ENCODE measurements at regions not wholly inside any gene's neighbourhood (a gene's known extent, or its start where the extent isn't known, plus 50 kb on each side); places are given as distances from the start of the nearest gene placed in this dataset.

DNA sequence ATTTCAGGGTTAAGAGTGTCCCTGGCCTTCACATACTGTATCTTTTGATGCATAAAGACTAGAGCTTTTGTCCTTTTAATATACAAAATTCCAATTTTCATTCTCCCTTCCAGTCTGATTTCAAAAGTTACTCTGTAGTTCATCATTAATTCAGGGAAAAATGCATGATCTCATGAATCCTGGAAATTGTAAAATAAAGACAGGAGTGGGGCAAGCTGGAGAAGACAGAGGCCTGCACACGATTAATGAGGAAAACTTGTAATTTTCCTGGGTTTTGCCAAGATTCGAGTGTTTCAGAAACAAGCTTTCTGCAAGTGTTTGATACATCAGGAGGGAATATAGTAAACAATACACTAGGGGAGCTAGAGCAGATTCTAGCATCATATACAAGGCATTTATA lies 947.9 kb downstream of the FAT4 start:
- no peak for DNase-seq

DNA sequence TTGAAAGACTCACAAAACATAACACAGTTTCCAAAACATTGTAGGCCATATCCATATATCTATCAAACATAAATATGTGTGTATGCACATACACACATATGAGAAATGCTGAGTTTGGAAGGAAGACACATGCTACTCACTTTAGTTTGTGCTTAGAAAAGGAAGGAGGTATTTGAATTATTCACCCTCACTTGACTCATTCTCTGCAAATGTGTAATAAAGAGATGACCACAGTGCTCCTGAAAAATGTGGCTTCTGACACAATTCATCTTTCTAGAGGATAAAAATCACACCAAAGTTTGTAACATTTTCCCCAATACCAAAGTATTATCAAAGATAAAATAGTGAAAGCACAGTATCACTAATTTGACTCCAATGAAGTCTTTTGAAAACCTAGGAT lies 950.1 kb downstream of the FAT4 start:
- no peak for DNase-seq

DNA sequence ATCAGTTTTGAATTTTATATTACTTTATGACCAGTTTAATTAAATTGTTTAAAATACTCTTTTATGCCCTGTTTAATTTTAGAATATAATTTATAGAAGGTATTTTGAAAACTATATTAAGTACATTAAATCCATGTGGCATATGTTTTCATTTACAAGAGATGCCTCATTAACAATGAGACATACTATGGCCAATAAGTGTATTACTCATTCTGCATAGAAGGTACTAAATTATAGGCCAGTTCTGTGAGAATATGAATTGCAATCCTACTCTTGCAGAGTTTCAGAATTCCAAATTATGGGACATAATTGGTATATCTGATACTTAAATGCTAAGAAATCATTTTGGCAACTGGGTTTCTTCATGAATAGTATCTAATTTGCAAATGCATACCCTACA lies 951.1 kb downstream of the FAT4 start:
- DNase-seq = no peak

DNA sequence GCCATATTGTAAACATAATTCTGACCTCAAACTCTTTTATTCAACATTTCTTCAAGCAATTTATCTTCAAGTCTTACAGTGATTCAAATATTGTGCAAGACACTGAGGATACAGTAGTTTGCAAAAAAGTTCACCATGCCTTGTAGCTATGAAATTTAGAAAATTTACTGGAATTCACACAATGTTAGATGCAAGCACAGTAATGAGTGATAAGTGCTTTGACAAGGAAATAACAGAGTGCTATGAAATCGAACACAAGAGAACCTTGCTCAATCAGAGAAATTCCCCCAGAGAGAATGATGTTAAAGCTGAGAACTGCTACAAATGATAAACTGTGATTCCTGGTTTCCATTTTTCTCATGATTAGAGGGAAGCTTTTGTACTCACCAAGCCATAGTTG lies 952.9 kb downstream of the FAT4 start:
- no peak for DNase-seq

DNA sequence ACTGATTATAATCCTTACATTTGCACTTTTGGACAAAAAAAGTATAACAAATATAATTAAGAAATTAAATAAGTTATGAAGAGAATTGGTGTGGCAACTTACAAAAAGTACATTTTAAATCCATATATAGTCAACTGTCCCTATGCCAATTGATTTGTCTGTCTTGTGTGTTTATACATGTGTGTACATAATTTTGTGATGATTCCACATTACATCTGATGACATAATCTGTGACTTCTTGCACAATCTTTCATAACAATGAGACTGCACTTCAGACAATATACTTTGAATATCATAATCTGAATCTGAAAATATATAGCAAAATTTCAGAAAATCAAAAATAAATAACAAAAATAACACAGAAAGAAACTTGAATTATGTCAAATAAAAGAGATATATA lies 953.4 kb downstream of the FAT4 start:
- no peak for DNase-seq

DNA sequence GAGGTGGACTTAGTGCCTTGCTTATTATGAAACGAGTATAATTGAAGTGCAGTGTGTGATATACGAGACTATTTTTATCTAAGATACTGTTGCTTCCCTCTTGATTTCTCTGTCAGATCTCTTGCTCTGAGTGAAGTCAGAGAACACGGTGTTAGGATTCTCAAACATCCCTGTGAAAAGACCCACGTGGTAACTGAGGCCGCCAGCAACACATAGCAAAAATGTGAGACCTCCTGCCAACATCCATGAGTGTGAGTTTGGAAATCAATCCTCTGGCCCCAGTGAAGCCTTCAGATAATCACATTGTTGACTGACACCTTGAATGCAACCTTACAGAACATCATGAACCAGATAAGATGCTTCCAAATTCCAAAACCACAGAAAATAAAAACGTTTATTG lies 954.4 kb downstream of the FAT4 start:
- no peak for DNase-seq

DNA sequence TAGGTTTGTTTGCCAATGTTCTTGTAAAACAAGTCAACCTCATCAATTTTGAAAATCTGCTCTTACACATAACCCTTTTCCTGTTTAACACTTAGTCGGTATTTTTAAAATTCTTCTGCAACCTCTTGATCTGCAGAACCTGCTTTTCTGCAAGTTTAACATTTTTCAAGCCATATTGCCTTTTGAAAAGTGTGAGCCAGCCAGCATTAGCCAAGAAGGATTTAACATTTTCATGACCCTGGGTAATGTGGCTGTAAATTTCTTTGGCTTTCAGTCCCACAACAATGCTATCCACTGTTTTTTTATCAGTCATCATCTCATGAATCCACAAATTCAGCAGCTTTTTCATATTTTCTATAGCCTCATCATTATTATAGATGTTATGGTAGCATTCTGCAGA lies 956.5 kb downstream of the FAT4 start:
- no peak for DNase-seq

DNA sequence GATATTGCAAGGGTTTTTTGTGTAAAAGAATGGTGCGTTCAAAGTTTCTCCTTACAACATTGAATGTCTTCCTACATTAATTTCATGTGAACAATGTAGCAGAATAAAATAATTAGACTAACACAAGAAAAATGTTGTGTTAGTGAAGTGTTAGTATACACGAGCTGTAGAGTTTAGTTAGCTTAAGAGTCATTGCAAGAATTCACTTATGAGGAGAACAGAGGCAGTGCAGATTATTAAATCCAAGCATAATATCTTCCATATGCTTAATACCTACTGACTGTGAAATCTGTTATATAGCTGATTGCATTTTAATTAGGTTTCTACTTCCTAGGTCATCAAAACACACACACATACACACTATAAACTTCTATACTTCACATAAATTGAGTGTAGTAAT lies 959.0 kb downstream of the FAT4 start:
- DNase-seq = no peak

DNA sequence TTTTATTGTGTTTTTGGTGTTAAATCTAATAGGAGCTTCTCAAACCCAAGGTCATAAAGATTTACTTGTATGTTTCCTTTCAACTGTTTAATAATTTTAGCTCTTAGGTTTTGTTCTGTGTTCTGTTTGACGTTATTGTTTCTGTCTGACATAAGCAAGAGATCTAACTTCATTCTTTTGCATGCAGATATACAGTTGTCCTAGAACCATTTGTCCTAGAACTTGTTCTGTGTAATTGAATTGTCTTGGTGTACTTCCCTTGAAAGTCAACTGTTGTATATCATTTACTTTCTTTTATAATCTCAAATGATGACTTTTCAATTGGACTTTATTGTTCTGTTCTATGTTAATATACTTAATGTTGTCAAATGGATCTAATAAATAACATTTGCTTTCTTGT lies 977.1 kb downstream of the FAT4 start:
- no peak for DNase-seq

DNA sequence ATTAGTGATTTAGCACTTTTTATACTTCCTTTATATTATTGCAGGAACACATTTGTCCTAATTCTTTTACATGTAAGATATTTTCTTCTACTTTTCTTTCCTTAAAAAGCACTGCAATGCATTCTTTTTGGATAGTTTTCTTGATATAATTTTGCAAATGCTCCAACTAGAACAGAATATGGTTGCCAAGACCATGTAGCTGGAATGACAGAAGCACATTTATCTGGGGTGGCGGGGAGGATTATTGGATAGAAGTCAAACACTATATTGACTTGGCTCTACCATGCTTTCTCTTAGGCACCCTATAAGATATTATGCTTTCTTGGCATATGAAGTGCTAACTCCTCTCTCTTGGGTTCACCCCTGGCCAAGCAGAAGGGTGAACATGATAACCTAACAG lies 983.5 kb downstream of the FAT4 start:
- DNase-seq = peak in 1 of 2 experiments; percentile 3

DNA sequence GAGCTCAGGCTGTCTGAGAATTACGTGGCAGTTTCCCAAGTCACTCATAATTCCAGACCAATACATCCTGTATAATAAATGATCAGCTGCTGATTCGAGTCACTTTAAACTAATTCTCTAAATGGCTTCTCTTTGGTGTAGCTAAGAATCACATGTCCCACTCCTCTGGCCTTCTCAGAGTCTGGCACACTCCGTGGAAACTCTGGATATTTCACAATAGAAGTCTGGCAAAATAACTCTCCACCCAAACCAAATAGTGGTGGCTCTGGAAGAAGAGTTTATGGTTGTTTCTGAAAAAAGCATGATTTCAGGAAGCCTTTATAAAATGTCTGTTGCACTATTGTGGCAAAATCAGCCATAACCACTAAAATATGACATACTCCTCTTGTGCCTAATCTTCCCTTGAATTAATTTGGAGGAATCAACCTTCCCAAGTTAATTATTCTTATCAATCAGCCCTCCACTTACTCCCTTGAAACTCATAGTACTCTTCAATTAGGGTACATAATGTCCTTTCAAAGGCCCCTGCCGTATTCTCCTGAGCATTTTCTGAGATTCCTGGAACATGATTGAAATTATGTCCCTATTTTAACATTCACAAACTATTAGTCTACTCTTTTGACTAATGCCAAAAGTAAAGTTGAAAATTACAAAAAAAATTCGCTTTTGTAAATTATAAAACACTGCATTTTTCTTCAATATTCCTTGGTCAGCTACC lies 991.6 kb downstream of the FAT4 start:
- no peak for DNase-seq

DNA sequence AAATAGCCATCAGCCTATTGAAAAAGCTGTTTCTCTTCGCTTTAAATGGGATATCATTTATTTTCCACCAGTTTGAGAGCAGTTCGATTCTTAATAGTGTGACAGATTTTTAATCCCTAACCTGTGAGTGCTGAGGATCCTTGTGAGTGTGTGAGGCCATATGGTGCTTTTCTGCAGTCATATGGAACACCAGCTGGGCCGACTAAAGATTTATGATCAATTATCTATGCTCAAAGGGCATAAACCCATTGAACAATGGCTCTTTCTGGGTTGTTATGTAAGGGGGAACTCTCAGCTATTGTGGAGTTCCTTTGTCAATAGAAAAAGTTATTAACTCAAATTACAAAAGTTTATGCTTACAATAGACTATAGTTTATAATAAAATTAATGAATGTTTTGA lies 1003.6 kb downstream of the FAT4 start:
- peak; percentile 34 to 92 for DNase-seq

DNA sequence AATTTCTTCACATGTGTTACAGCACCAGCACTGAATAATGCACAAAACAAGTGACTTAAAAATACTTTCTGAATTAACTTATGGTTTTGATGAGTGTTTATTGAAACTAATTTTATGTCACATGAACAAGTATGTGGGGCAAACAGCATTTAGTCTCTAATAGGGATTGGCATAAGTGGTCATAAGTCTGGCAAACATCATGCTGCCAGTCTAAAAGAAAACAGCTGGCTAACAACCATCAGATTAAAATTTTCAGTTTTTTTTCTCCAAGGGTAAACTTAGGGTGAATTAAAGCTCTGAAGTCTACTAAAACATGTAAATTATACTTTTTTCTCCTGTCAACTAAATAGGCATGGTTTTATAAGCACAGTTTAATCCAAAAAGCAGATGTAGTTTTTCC lies 1014.2 kb downstream of the FAT4 start:
- DNase-seq = peak in 1 of 2 experiments; percentile 44

DNA sequence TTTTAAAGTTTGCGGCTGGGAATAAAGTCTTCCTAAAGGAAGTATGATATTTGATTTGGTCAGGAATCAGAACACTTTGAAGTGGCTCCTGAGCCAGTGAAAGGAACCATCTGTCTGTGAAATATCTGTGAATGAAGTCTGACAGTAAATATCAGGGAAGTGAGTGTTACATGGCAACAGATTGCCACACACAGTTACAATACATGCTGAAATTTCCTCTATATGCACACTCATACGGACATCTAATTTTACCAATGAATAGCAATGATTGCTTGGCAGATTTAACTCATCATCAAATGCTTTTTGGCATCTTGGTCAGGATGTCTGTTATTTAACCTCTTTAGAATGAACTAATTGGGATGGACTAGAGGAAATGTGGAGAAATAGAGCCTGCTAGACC lies 1023.8 kb downstream of the FAT4 start:
- DNase-seq = peak; percentile 52 to 85

DNA sequence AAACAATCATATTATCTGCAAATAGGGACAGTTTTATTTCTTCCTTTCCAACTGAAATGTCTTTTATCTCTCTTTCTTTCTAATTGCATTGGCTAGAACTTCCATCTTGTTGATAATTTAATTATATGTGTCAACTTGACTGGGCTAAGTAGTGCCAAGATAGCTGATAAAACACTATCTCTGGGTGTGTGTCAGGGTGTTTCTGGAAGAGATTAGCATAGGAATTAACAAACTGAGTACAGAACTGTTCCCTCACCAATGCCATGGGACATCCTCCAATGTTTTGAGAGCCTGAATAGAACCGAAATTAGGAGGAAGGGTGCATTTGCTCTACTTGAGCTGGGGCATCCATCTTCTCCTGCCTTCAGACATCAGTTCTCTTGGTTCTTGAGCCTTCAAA lies 1027.2 kb downstream of the FAT4 start:
- no peak for DNase-seq

DNA sequence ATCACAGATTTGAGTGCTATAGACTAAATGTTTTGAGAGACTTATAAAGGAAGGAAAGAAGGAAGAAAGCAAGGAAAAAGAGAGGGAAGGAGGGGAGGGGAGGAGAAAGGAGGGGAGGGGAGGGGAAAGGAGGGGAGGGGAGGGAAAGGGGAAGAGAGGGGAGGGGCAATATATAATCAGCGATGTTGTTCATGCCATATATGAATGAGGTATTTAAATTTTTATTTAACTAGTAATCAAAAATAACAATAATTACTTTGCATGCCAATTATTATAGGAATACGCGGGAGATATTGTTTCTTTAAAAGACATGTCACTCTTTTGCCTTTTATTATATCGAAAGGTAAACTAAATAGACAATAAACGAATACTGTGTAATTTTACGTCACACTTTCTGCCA lies 1029.7 kb downstream of the FAT4 start:
- DNase-seq = no peak

DNA sequence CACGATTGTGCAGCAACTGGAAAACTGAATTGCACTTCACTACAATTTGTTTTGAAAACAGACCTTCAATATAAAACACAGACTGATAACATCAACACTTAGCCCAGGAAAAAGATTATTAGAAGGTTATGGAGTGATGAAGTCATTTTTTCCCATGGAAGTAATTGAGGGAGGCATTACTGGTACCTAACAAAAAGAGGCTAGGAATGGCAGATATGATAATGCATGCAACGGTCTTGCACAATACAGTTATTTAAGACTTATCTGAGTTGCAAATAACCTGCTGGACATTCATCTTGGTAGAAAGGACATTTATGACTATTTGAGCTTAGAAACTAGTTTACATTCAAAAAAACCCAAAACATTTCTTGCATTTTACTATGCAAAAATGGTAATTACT lies 1031.9 kb downstream of the FAT4 start:
- DNase-seq = no peak

DNA sequence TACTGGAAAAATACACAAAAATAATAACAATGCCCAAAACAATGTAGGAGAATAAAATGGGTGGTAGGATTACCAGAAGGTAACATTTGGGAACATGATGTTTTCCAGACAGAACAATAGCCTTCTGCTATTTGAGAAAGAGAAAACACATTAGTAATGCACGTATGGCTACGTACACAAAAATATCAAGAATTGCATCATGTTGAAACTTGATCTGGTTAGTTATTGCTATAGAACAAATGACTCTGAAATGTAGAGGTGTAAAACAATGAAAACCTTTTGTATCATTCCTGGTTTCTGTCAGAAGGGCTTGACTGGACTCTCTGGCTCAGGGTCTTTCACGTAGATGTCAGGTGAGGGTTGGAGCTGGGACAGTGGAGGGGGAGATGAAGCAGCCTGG lies 1040.0 kb downstream of the FAT4 start:
- DNase-seq = no peak

DNA sequence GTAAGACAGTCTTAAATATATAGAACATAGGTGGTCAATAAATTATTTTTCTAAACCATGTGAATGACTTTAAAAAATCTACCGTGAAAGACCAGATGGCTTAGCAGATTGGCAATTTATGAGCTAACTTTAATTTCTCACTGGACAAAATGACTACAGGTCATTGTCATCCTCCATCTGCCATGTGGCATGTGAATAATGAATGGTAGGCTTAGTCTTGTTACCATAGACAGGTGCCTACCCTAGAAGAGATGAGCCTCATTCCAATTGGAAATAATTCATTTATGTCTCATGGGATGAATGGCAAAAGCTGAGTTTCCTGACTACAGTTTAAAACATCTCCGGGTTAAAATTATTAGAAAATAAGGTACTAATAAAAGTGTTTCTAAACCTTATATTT lies 1043.3 kb downstream of the FAT4 start:
- peak; percentile 54 to 87 for DNase-seq

DNA sequence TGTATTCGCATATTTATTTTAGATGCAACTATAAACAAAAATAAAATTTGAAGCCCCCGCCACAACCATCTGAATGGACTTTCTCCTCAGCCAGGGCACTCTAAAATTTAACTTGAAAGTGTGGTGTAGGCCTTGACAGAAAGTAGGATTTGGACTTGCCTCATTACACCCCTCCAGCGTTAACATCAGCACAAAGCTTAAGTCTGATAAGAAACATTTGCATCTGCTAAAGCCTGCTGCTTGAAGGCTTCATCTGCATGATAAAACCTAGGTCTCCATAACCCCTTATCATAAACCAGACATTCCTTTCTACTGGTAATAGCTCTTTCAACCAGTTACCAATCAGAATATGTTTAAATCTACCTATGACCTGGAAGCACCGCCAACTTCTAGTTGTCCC lies 1046.5 kb downstream of the FAT4 start:
- no peak for DNase-seq

DNA sequence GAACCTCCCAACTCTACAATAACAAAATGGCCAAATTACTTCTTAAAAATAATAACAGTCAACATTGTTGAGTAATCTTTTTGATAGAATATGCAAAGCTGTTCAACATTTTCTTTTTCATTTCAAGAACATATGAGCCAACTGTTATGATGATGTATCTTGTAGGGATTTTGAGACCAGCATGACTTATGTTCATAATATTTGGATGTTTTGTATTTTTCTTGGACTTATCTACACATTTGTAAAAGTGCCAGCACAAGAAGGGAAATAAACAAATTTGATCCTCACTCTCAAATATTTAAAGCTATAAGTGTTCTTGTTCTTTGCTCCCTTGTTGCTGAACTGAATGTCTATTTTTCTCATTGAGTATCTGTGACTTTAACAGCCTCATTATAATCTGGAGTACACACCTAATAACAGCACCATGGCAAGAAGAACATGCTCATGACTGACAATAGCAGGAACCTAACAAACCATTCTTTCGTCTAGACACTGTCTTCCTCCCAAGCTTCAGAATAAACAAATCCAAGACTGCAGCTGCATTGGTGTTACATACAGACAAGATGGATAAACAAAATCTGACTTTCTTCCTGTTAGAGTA lies 1049.7 kb downstream of the FAT4 start:
- DNase-seq = peak in 1 of 2 experiments; percentile 23

DNA sequence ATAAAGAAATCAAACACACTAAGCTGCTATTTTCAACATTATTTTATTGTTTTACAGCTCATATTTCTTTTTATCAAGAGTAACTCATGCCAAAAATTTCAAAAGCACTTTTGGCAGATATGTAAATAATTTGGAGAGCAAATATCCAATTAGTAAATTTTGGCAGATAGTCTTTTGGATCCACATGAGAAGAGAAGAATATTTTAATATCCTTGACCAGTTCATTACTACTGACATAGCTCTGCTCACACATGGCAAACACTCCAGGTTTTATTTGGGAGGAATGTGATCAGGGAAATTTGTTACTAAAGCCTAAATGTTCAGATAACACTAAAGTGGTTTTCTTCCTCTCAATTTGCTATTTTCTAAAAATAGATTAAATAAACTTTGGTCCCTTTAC lies 1054.3 kb downstream of the FAT4 start:
- peak; percentile 49 to 64 for DNase-seq

DNA sequence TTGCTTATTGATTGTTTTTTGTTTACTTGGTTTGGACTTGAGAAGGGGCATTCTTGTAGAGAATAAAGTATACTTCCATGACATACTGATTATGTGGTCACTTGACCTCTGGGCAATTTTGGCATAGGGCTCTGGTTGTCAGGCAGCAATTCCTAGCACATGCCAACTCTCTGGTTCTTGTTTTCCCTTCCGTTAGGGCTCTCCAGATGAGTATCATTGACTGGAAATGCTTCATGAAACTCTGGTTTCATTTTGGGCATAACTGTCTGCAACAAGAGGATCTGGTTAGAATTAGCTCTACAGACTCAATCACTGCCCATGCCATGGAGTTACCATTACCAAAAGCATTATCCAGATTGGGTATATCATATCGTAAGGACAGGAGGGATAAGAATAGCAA lies 1057.9 kb downstream of the FAT4 start:
- no peak for DNase-seq

DNA sequence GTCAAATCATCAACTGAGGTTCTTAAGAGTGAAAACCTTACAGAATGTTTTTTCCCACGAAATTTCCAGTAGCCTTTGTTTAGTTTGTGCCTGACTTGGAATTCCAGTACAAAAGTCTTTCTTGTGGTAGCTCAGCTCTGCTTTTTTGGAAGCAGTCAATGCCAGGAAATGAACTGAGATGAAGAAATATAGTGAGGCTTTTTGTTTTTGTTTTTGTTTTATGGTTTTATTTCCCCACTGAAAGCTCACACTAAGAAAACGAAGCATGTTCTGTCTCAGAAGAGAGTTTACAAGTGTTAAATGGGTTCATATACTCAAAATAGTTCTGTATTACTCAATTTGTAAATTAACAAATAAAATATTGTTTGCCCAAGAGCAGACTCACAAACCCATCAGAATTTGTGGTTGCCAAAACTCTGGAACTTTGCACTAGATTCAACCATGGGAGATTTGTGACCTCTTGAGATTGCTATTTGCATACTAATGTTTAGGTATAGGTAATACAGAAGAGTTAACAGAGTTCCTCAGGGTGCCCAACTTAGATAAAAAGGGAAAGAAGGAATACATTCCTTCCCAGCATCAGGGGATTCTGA lies 1060.8 kb downstream of the FAT4 start:
- DNase-seq = no peak

DNA sequence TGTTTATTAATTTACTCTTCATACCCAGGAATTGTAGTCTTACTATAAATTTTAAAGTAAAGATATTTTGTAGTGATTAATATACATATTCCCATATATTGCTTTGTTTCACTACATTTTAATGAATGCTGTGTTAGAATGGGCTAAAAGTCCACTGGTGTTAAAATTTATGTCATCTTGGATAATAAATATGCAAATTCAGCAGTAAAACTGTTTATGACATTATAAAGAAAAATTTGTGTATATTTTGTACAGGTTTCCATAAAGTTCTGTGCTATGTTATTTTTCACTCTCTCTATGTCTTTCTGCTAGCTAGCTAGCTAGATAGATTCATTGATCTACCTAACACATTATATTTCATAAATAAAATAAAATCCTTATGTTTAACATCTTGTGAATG lies 1071.2 kb downstream of the FAT4 start:
- DNase-seq = no peak

Data from NCI-H446 (cell line).